Stimulated activated CD4-positive, alpha-beta T cell treated with anti-CD3 and anti-CD28 coated beads, TNF-alpha, amount 100 ng/mL, for 1 hour (primary cell): ENCODE measurements at regions not wholly inside any gene's neighbourhood (a gene's known extent, or its start where the extent isn't known, plus 50 kb on each side); places are given as distances from the start of the nearest gene placed in this dataset.
"Not testable (repeated sequence)": the region's sequence is repeated elsewhere in the genome, so short reads cannot be mapped to it uniquely, and the experiment has no call there.

Experiments
- DNase-seq, 3 donors: peaks; one replicate each; pipeline ENCODE4 v3.0.0-alpha.2; 2020; ENCODE audit warnings: low read depth in 3 of 3, low spot score in 1 of 3

DNA sequence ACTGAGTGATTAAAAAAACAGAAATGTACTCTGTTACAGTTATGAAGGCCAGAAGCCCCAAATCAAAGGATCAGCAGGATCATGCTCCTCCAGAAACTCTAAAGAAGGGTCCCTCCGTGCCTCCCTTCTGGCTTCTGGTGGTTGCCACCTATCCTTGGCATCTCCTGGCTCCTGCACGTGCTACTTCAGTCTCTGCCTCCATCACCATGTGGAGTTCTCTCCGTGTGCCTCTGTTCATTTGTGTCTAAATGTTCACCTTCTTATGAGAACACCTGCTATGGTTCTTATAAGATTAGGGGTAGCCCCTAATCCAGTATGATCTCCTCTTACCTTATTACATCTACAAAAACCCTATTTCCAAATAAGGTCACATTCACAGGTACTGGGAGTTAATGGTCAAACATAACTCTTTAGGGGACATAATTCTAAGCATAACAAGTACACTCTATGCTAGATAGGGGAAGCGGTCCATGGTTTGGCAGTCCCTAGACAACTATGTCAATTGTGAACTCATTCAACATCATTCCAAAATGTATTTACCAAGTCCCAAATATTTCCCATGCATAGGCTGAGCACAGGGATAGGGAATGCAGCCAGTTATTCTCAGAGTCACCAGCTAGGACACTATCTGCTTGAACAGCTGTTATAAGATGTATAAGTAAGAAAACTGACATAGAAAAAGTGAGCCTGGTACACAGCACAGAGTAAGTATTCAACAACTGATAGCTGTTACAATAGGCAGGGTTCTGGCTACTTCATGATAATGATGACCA lies 295.5 kb upstream of the BOD1L1 start:
- DNase-seq = no peak

DNA sequence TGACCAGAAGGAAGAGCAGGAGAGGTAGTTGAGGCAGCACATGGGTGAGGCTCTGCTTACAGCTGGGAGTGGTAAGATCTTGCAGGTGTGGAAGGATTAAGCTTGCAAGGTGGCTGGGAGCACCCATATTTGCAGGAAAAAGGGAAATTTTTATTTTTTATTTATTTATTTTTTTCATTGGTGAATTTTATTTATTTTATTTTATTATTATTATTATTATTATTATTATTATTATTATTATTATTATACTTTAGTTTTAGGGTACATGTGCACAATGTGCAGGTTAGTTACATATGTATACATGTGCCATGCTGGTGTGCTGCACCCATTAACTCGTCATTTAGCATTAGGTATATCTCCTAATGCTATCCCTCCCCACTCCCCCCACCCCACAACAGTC lies 297.4 kb upstream of the BOD1L1 start:
- not testable (repeated sequence) for DNase-seq

DNA sequence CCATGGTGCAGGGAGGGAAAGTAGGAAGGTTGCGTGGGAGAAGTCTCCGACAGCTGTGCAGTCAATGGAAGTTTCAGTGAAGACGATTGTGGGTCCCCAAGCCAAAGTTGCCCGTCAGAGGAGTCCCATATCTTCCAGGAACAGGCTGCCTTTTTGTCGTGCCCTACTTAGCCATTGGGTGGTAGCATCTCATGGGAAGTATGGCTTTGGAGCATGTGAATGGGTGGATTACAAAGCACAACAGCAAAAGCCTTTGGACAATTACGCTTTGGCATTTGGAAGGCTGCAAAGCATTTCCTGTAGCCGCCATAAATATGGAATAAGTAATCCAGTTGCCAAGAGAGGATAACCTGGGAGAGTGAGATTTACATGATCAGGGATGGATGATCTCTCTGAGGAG lies 300.7 kb upstream of the BOD1L1 start:
- DNase-seq = no peak

DNA sequence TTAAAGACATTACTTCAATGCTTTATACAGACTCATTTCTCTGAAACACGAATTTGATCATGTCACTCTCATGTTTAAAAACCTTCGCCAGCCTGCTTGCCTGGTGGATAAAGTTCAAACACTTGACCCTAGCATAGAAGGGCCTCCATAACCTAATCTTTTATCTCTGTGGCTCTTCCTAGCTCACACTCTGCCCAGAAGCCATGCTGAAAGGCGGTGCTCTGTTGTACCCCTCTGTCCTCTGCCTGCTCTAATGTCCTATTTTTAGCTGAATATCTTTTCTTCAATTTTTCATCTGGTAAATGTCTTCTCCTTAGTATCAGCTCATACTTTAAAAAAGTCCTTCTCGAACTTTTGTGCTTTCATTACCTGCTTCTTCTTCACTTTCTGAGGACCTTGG lies 302.6 kb upstream of the BOD1L1 start:
- no peak for DNase-seq

DNA sequence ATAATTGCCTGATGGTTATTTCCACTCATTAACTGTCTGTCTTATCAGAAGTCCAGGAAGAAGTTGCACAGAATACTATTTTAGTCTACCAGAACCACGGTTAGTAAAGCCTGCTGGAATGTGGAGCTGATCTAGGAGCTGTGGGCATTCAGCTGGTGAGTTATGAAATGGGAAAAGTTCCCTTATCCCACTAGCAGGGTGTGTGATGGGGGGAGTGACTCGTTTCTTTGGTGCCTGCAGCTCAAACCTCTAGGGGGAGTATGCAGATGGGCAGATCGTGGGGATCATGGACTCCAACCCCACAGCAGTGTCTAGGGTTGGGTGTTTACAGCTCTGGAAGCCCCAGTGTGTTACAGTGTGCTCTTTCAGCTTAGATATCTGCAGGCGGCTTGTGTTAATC lies 305.7 kb upstream of the BOD1L1 start:
- DNase-seq = no peak

DNA sequence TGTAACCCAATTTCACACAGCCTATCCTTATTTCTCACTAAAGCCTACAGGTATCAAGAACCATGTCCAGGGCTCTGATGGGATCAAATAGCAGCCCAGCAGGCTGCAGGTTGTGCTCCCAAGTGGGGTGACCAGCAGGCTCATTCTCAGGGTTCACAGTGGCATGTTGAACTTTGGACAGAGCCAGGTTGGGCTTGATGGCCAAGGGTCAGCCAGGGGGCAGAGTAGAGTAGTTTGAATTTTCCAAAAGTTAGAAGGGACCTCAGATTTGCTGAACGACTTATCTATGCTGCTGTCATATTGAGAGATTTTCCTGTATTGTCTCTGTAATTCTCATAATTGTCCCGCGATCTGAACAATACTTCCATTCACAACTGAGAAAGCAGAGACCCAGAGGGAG lies 310.8 kb upstream of the BOD1L1 start:
- no peak for DNase-seq

DNA sequence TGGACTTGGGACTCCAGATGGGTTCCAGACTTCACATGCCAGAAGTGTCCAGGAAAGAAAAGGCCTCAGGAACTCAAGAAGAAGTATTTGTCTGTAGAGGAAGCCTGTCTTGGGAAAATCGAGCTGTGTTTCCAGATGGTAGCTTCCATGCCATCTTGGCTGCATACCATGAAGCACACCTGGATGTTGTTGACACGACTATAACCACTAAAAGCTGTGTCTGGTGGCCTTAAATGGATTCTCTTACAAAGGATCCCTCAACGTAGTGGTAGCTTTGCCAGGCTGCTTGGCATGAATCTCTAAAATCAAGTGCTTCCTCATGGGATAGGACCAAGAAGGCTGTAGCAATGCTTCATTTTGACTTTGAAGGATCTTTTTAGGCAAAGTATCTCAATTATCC lies 313.4 kb upstream of the BOD1L1 start:
- no peak for DNase-seq

DNA sequence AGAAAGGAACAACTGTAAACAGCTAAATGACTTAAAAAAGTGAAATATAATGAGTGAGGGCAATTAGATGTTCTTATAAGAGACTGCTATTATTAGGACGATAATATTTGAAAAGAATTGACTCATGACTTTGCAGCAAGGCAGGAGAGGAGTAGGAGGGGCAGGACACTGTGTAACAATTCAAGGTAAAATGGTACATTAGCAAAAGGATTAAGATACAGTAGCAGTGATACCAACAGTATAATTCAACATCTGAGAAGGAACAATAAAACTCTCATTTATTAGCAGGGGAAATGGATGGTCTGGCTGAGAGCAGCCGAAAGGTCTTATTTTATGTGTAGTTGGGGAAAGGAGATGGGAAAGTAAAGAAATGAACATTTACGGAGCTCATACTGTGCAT lies 315.5 kb upstream of the BOD1L1 start:
- no peak for DNase-seq

DNA sequence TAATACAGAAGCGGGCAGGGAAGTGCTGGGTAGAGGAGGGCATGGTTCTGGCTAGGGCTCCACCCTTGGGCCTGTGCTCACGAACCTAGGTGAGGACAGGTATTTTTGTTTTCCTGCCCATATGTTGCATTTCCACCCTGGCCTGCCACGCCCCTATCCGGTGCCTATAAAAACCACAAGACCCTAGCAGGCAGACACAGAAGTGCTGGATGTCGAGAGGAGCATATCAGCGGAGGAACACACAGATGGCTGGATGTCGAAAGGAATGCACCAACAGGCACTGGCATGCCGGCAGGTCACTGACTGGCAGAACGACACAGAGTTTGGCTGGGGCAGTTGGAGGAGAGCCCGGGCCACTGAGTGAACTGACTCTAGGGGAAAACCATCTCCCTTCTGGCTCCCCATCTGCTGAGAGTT lies 316.6 kb upstream of the BOD1L1 start:
- DNase-seq = no peak

DNA sequence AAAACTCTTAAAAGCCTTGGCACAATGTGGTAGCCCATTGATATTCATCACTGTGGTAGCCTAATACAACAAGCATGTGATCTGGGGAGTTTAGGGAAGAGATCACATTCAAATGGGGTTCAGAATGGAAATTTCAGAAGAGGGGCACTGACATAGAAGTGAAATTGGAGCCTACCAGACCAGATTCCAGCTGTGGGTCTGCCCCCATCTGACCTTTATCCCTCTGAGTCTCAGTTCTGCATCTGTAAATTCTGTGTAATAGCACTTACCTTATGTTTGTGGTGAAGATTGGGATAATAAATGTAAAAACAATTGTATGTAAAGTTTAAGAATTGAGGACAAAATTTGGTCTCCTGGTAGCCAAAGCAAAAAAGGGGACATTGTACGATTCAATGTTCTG lies 320.4 kb upstream of the BOD1L1 start:
- DNase-seq = no peak

DNA sequence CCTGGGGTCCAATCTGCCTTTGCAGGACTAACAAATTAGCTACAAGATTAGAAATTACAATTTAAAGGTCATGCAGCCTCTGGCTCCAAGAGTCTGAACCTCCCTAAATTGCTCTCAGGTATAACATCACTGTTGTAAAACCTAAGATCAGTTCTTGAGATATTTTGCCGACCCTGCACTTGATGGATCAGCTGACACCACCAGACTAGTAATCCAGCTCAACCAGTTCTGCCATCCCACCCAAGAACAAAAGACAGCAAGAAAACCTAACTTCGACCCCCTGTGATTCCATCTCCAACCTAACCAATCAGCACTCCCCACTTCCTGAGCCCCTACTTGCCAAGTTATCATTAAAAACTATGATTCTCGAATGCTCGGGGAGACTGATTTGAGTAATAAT lies 323.0 kb upstream of the BOD1L1 start:
- DNase-seq = no peak

DNA sequence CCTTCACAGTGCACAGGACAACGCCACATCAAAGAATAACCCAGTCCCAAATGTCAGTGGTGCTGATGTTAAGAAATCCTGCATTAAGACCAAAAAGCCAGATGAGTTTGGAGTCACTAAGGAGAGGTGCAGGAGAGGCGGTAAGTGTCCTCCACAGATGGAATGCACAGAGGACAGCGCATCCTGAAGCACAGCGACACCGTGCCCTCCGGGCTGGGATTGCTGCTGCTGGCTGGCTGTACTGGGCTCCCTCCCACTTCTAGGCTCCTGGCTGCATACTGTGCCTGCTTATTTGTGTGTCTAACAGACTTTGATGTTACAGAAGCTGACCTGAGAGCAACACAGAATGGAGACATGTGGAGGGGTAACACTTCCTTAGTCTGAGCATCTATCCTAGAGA lies 325.6 kb upstream of the BOD1L1 start:
- no peak for DNase-seq

DNA sequence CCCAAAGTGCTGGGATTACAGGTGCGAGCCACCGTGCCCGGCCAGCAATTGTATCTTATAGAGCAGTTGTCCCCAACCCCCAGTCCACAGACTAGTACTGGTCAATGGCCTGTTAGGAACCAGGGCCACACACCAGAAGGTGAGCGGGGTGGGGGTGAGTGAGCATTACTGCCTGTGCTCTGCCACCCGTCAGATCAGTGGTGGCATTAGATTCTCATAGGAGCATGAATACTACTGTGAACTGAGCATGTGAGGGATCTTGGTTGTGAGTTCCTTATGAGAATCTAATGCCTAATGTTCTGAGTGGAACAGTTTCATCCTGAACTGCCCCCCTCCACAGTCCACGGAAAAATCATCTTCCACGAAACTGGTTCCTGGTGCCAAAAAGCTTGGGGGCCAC lies 328.0 kb upstream of the BOD1L1 start:
- DNase-seq = no peak

DNA sequence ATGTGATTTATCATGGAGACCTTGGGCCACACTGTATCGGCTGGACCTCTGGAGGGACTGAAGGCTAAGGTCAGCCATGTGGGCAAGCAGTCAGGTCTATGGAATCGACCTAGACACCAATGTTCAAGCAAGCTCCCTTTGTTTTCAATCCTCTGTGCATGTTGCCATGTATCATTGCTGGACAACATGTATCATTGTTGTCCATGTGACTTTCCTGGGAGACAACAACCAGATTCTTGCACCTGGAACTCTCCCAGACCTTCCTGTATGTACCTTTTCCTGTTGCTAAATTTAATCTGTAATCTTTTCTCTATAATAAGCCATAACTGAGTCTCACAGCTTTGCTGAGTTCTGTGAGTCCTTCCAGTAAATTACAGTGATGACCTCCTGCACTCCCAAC lies 329.4 kb upstream of the BOD1L1 start:
- no peak for DNase-seq

DNA sequence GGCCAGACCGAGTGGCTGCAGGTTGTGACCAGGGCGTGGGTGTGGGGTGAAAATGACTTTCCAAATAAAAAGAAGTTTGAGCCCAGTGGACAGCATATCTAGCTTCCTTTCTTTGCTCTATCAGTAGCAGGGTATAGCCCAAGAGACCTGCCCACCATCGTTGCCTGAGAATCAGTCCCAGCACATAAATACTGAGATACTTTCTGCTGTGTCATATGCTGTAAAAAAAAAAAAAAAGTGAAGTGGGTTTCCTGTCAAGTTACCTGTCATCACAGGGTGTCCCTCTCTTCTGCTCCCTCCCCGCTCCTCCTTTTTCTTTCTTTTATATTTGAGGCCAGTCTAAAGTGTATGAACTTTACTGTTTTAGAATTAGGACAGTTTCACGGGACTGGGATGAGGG lies 330.3 kb upstream of the BOD1L1 start:
- no peak for DNase-seq

DNA sequence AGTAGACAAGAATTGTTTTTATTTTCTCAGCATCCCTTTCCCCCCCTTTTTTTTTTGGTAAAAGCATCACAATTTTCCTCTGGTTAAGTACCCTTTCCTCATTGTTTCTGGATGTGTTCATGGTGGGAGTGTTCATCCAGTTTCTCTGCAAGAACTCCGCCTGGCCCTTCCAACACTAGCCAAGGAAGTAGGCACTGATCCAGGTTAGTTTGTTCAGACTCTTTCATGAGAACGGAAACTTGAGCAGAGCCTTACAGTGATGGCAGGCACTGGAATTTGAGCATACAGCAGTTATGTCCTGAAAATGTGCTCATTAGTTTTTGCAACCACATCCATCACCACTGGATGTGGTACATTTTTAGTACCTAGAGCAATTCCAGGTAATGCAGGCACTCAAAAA lies 336.1 kb upstream of the BOD1L1 start:
- no peak for DNase-seq

DNA sequence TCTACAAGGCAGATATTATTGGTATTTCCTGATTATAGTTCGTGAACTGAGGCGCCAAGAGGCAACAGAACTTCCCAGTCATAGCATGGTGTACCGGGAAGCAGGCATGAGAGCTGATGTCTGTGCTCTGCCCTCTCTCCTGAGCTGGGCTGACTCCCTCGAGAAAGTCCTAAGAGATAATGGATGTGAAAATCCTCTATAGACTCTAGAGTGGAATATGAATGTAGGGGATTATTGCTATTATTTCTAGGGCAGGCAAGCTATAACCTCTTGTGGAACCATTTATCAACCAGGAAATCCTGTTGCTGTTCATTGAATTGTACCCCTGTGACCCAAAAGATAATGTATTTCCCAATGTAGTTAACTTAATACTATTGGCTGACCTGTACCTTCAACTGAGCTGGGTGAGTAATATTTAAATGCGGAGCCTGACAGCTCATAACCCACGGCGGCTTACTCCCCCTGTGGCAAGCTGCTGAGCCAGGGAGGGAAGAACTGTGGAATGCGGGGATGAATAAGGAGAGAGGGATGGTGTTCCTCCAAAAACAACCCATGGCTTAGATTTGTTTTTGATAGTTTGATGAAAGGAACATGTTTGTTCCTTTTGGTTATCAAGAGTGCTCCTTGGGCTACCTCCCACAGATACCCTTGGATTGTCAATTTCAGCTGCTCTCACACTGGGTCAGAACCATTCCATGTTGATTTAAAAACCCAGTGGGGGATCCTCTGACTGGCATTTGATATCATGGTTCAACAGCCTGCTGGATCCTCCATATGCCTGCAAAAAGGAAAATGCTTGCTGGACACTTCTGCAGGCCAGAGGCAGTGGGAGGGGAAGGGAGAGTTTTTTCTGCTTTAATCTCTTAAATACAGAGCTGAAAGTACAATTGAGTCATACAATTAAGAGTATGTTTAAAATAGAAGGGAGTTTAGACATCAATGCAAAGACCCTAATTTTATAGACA lies 339.0 kb upstream of the BOD1L1 start:
- DNase-seq = no peak

DNA sequence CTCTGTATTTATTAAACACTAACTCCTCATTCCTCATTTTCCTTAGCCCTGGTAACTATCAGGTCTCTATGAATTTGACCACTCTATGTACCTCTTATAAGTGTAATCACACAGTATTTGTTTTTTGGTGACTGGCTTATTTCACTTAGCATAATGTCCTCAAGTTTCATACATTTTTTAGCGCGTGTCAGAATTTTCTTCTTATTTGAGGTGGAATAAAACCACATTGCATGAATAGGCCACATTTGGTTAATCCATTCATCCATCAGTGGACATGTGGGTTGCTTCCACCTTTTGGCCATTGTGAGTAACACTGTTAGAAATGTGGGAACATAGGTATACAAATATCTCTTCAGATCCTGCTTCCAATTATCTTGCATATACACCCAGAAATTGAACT lies 341.2 kb upstream of the BOD1L1 start:
- no peak for DNase-seq

DNA sequence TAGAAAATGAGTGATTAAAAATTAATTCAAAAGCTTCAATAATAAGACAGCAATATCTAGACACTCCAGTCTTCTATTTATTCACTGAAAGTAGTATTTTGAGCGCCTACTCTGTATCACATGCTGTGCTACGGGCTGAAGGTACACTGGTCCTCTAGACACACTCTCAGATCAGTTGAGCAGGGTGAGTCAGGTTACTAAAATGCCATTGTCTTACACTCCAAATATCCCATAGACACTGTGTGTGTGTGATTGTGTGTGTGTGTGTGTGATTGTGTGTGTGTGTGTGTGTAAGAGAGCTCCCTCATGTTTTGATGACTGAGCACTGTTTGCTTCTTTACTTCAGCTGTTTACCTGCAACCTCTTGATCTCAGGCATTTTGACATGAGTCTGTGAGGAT lies 342.8 kb upstream of the BOD1L1 start:
- no peak for DNase-seq

DNA sequence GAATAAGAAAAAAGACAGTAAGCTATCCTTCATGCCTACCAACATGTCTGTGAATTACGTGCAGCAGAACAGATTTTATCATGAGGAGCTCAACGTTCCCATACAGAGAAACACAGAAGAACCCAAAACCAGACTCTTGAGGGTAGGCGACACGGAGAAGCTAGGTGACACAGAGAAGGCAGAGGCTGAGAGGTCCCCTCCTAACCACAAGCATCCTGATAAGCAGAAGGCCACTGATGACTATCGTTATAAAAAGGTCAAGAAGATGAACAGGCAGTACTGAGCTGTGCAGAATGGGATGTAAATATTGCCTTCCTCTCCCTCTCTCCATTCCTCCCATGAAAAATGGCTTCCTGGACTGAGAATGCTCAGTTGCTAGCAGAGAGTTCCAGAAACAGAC lies 350.2 kb upstream of the BOD1L1 start:
- no peak for DNase-seq

DNA sequence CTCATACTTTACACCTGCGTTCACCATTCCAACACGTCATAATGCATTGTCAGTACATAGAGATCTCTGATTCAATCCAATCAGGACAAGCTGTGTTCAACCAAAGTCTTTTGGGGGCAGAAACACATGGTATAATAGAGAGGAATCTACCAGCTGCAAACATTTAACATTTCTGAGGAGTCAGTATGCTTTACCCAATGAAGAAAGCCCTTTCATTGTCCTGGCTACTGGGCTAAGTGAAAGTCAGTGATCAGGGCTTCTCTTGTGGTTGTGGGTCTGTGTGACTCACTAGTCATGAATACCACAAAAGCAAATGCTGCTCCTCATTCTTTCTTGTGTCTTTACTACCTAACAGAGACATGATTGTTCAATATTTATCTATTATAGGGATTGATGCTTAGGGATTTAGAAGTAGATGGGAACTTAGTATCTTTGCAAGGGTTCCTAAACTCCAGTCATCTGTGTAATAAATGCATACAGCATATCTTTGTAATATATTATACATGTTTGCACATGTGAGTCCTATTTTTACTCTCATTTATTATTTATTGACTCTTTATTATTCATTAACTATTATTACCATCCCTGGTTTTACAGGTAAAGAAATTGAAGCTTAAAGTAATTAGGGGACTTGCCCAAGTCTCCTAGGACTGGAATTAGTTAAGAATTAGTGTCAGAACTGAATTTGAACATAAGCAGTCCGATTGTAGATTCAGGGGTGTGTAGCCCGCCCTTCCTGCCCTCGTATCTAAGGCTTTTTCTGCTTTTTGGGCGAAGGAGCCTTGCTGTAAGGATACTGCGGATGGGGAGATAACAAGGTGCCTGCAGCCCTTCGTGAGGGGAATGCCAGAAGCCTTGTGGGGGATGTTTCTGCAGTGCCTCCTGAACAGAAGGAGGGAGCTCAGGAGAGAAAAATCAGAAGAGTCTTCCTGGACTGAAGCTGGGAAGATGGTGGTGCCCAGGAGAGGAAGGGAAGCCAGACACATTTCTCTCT lies 353.1 kb upstream of the BOD1L1 start:
- DNase-seq = no peak
